Sigmoid colon (tissue), 6 donors: ENCODE measurements at regions not wholly inside any gene's neighbourhood (a gene's known extent, or its start where the extent isn't known, plus 50 kb on each side); places are given as distances from the start of the nearest gene placed in this dataset.
A peak's percentile ranks its signal among the peaks of the same experiment; 100 is the strongest.

Experiments
- DNase-seq: peaks from one replicate; pipeline ENCODE4 v3.0.0-alpha.2; 2019
- H3K27ac ChIP-seq, 4 donors: fragments of 200-600 bp; sonication (generic); one replicate each; pipeline ENCODE4 v1.5.1; 2016 to 2019; ENCODE audit warnings: mild to moderate bottlenecking in 1 of 4
- H3K27me3 ChIP-seq, 3 donors: fragments of 200-600 bp; sonication (generic); one replicate each; pipeline ENCODE4 v1.5.1; 2019; ENCODE audit warnings: mild to moderate bottlenecking in 1 of 3
- H3K36me3 ChIP-seq, 4 donors: fragments of 200-600 bp; sonication (generic); one replicate each; pipeline ENCODE4 v1.5.1; 2016 to 2019
- H3K4me1 ChIP-seq, 4 donors: fragments of 200-600 bp; sonication (generic); one replicate each; pipeline ENCODE4 v1.5.1; 2017 to 2019
- H3K4me3 ChIP-seq, 4 donors: fragments of 200-600 bp; sonication (generic); one replicate each; pipeline ENCODE4 v1.5.1; 2017 to 2019; ENCODE audit warnings: mild to moderate bottlenecking in 2 of 4, moderate library complexity in 1 of 4
- H3K9me3 ChIP-seq, 4 donors: fragments of 200-600 bp in 3 of 4; sonication (generic) in 3 of 4; one replicate each; pipeline versions ENCODE4 v1.5.1 to v1.6.1; 2013 to 2019
- CTCF ChIP-seq, 4 experiments: fragments of 450-650 bp in 3 of 4; fragments of 200-600 bp in 1 of 4; IDR thresholded peaks; one replicate each; pipeline ENCODE4 v1.5.1; 2016 to 2019; ENCODE audit warnings: antibody characterized with exemption in 4 of 4, mild to moderate bottlenecking in 3 of 4, moderate library complexity in 2 of 4
- EP300 ChIP-seq, 4 donors: sonication (generic); formaldehyde crosslinking; IDR thresholded peaks; one replicate each; pipeline ENCODE4 v1.6.1; 2017; ENCODE audit warnings: antibody characterized with exemption in 4 of 4
- POLR2A ChIP-seq, 2 donors: fragments of 450-650 bp; IDR thresholded peaks; one replicate each; pipeline ENCODE4 v1.6.1; 2016; ENCODE audit warnings: antibody characterized with exemption in 2 of 2, mild to moderate bottlenecking in 2 of 2, moderate library complexity in 2 of 2
- POLR2AphosphoS5 ChIP-seq, 4 donors: sonication (generic); formaldehyde crosslinking; IDR thresholded peaks; one replicate each; pipeline ENCODE4 v1.6.1; 2017; ENCODE audit warnings: antibody characterized with exemption in 4 of 4
- WGBS, 2 donors: extraction: QIAGEN DNeasy Blood & Tissue Kit; methylation state at CpG; one replicate each; pipeline ENCODE4 v1.1.7; 2013; 5-methylcytosine and 5-hydroxymethylcytosine counted together
- intact Hi-C: fragments of 100-400 bp; cut with DNase I; formaldehyde crosslinking; loops from one replicate; pipeline ENCODE4 v1.15.1; 2023
- donor health status: healthy with polysubstance abuse.
- donor health status: healthy.

DNA sequence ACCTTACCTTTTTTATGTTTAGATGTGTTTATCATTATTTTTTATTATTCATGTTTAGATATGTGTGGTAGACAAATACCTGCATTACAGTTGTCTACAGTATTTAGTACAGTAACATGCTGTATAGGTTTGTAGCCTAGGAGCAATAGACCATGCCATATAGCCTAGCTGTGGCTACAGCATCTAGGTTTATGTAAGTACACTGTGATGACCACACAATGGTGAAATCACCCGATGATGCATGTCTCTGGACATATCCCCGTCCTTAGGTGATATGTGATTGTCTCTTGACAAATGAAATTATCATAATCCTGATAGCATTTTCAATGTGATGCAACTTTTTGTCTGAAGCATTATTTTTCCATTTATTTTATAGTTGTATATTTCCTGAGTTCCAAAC, 121.2 kb downstream of the DISP1 start:
- intact Hi-C loops = loop anchor here (10.0 kb wide), 1 partner anchor 181 kb away; no protein-coding TSS in a partner anchor
- no peaks in the 10 kb centered on the region for H3K27me3 ChIP-seq
- TF ChIP-seq POLR2AphosphoS5 (IDR thresholded peaks at IDR 0.05) (no peak), POLR2A (IDR thresholded peaks at IDR 0.05) (no peak), CTCF (IDR thresholded peaks at IDR 0.05) (no peak), EP300 (IDR thresholded peaks at IDR 0.05) (no peak)
- H3K4me1 ChIP-seq = peaks cover 0 to 62% (median 21%) of the 10 kb centered on the region in 4 donors
- H3K36me3 ChIP-seq = no peaks in the 10 kb centered on the region
- H3K4me3 ChIP-seq = no peak overlapping the region
- WGBS, 2 donors = 97 to 98% methylated on average over 2 of the region's 2 CpGs
- H3K9me3 ChIP-seq = no peaks in the 10 kb centered on the region
- DNase-seq = no peak
- peak overlapping the region; percentile 61 to 78 (median 67) for H3K27ac ChIP-seq

DNA sequence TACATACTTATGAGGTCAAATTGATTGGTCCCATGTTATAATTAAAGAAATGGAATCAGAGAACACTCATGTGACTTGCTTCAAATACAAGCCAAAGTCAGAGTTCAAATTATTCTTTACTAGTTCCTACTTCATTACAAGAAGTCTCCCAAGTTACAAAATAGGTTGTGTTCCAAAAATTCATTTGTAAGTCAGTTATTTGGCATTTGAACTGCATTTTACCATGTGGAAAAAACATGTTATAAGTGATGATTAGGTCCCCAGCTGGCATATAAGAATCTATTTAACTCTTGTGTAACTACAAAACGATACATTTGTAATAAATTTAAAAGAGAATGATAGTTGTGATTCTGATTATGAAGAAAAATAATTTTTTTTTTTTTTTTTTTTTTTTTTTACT, 124.1 kb downstream of the DISP1 start:
- intact Hi-C loops = loop anchor here (10.0 kb wide), 1 partner anchor 184 kb away; no protein-coding TSS in a partner anchor
- peaks cover 0 to 43% (median 7%) of the 10 kb centered on the region in 4 donors for H3K4me1 ChIP-seq
- WGBS, 2 donors = 93 to 98% methylated on average over 1 of the region's 1 CpG

GRCh38 chr1:222940095-222940494, 125.3 kb downstream of the DISP1 start:
- Histone ChIP-seq H3K4me3 (no peak overlapping the region), H3K27ac (no peak overlapping the region), H3K36me3 (peaks cover 0 to 23% (median 5%) of the 10 kb centered on the region in 4 donors), H3K27me3 (no peaks in the 10 kb centered on the region), H3K4me1 (peaks cover 0 to 32% (median 4%) of the 10 kb centered on the region in 4 donors), H3K9me3 (no peaks in the 10 kb centered on the region)
- no peak for DNase-seq
- intact Hi-C loops = no loop called here
- 91 to 94% methylated on average over 5 of the region's 5 CpGs for WGBS, 2 donors
- TF ChIP-seq POLR2A (IDR thresholded peaks at IDR 0.05) (no peak), CTCF (IDR thresholded peaks at IDR 0.05) (no peak), POLR2AphosphoS5 (IDR thresholded peaks at IDR 0.05) (no peak), EP300 (IDR thresholded peaks at IDR 0.05) (no peak)

More for the DNA sequence above, 124.1 kb downstream of the DISP1 start:
- peaks cover 0 to 14% (median 5%) of the 10 kb centered on the region in 4 donors for H3K36me3 ChIP-seq
- H3K27me3 ChIP-seq = no peaks in the 10 kb centered on the region
- TF ChIP-seq EP300 (IDR thresholded peaks at IDR 0.05) (no peak), CTCF (IDR thresholded peaks at IDR 0.05) (no peak), POLR2AphosphoS5 (IDR thresholded peaks at IDR 0.05) (no peak), POLR2A (IDR thresholded peaks at IDR 0.05) (no peak)
- H3K27ac ChIP-seq = no peak overlapping the region
- no peak overlapping the region for H3K4me3 ChIP-seq
- DNase-seq = no peak
- H3K9me3 ChIP-seq = no peaks in the 10 kb centered on the region

DNA sequence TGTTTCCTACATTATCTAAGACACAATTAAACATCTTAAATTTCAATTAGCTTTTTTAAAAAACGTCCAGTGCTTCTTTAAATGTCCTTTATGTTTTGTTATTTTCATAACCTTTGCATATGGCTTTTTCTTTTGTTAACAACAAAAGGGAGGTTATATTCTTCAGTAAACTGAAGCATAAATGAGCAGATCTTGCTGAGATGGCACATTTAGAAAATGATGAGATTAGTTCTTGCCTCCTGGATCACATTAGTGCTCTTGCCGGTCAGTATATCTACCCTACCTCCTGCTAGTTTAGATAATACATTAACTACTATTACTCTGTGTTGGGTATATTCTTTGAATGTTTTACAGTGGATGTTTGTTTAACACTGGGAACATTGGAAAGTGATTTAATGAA, 126.1 kb downstream of the DISP1 start:
- Histone ChIP-seq H3K27ac (no peak overlapping the region), H3K36me3 (peaks cover 0 to 23% (median 5%) of the 10 kb centered on the region in 4 donors), H3K4me3 (no peak overlapping the region), H3K4me1 (peaks cover 0 to 27% (median under 1%) of the 10 kb centered on the region in 4 donors), H3K27me3 (no peaks in the 10 kb centered on the region), H3K9me3 (no peaks in the 10 kb centered on the region)
- DNase-seq = no peak
- intact Hi-C loops = no loop called here
- 78 to 89% methylated on average over 2 of the region's 2 CpGs for WGBS, 2 donors
- TF ChIP-seq POLR2AphosphoS5 (IDR thresholded peaks at IDR 0.05) (no peak), POLR2A (IDR thresholded peaks at IDR 0.05) (no peak), CTCF (IDR thresholded peaks at IDR 0.05) (no peak), EP300 (IDR thresholded peaks at IDR 0.05) (no peak)

DNA sequence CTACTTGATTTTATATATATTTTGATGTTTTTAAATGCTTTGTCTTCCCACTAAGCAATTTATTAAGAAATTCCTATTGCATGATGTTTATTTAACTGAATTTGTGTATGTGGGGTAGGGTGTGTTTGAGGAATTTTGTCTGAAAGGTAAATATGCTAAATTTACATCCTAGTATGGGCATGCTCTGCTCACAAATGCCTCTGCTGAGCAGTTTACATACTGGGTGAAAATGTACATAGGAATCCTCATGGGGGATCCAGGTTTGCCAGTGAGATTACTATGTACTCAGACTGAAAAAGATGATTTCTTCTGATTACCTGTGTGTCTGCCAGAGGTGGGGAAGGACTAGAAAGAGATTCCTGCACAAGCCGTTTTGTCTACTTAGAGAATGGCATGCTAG, 126.6 kb downstream of the DISP1 start:
- no peaks in the 10 kb centered on the region for H3K9me3 ChIP-seq
- no peak for DNase-seq
- H3K4me1 ChIP-seq = peaks cover 0 to 26% (median under 1%) of the 10 kb centered on the region in 4 donors
- 94 to 96% methylated on average over 1 of the region's 1 CpG for WGBS, 2 donors
- H3K27me3 ChIP-seq = no peaks in the 10 kb centered on the region
- intact Hi-C loops = no loop called here
- no peak overlapping the region for H3K4me3 ChIP-seq
- TF ChIP-seq CTCF (IDR thresholded peaks at IDR 0.05) = no peak
- TF ChIP-seq POLR2AphosphoS5 (IDR thresholded peaks at IDR 0.05) = no peak
- TF ChIP-seq EP300 (IDR thresholded peaks at IDR 0.05) = no peak
- no peak overlapping the region for H3K27ac ChIP-seq
- H3K36me3 ChIP-seq = peaks cover 0 to 23% (median 5%) of the 10 kb centered on the region in 4 donors
